Activated CD8-positive, alpha-beta T cell treated with anti-CD3 and anti-CD28 coated beads for 36 hours (primary cell): ENCODE measurements at regions not wholly inside any gene's neighbourhood (a gene's known extent, or its start where the extent isn't known, plus 50 kb on each side); places are given as distances from the start of the nearest gene placed in this dataset.

Experiments
- ATAC-seq: fragments of 200-7000 bp; cut with Tn5 transposase; one replicate; pipeline ENCODE4 v1.10.0; 2021; ENCODE audit warnings: mild to moderate bottlenecking, moderate library complexity
- CTCF ChIA-PET: fragments of 350-600 bp; sonication (Branson Sonifier 250); formaldehyde crosslinking; loops from one replicate; lab custom pipeline; 2021; ENCODE audit warnings: antibody characterized with exemption; lab: Charles Lee
- POLR2A ChIA-PET: fragments of 350-600 bp; sonication (Branson Sonifier 250); formaldehyde crosslinking; loops from one replicate; lab custom pipeline; 2021; ENCODE audit warnings: antibody characterized with exemption; lab: Charles Lee
- DNase-seq: peaks from one replicate; pipeline ENCODE4 v3.0.0-alpha.2; 2020
- H3K27ac Mint-ChIP-seq: one replicate; pipeline ENCODE4 v1.8.0; 2021; ENCODE audit warnings: mild to moderate bottlenecking, mixed read lengths
- H3K27me3 Mint-ChIP-seq: one replicate; pipeline ENCODE4 v1.8.0; 2021; ENCODE audit warnings: mixed read lengths
- H3K36me3 Mint-ChIP-seq: one replicate; pipeline ENCODE4 v1.8.0; 2021; ENCODE audit warnings: low read depth, mixed read lengths
- H3K4me1 Mint-ChIP-seq: one replicate; pipeline ENCODE4 v1.8.0; 2021; ENCODE audit warnings: low read depth, mixed read lengths
- H3K4me3 Mint-ChIP-seq: one replicate; pipeline ENCODE4 v1.8.0; 2021; ENCODE audit warnings: mild to moderate bottlenecking, moderate library complexity, mixed read lengths
- H3K9me3 Mint-ChIP-seq: one replicate; pipeline ENCODE4 v1.8.0; 2021; ENCODE audit warnings: mixed read lengths
- intact Hi-C: fragments of 100-400 bp; cut with micrococcal nuclease; formaldehyde crosslinking; loops from one replicate; pipeline ENCODE4 v1.10.0; 2022
- TF ChIP-seq, protein P1 (sequence below): fragments of 200-600 bp; IDR thresholded peaks from one replicate; pipeline ENCODE4 v1.8.0; 2022; ENCODE audit warnings: antibody characterized with exemption, mild to moderate bottlenecking

DNA sequence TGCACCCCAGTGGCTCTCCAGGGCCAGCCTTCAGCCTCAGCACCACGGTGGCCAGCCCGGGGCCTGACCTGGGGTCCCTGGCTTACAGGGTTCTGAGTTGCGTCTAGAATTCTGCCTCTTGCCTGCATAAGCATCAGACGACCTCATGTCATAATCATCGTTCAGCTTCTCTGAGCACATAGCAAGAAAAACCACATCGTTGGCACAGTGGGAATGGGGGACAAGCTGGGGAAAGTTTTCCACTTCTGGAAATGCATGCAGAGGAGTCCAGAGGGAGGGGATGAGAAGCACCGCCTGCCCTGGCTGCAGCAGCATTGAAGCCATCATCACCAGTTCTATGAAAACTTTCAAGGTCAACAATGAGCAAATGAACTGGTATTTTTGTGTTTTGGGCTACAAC, 441.0 kb upstream of the FRG1 start:
- Mint-ChIP-seq H3K27ac (no peak overlapping the region), H3K9me3 (peaks cover 3% of the 10 kb centered on the region), H3K4me1 (no peaks in the 10 kb centered on the region), H3K4me3 (no peak overlapping the region), H3K27me3 (no peaks in the 10 kb centered on the region), H3K36me3 (no peaks in the 10 kb centered on the region)
- ChIA-PET CTCF (no interaction called here), POLR2A (no interaction called here)
- no peak for ATAC-seq
- no peak for DNase-seq
- TF ChIP-seq, protein P1, sequence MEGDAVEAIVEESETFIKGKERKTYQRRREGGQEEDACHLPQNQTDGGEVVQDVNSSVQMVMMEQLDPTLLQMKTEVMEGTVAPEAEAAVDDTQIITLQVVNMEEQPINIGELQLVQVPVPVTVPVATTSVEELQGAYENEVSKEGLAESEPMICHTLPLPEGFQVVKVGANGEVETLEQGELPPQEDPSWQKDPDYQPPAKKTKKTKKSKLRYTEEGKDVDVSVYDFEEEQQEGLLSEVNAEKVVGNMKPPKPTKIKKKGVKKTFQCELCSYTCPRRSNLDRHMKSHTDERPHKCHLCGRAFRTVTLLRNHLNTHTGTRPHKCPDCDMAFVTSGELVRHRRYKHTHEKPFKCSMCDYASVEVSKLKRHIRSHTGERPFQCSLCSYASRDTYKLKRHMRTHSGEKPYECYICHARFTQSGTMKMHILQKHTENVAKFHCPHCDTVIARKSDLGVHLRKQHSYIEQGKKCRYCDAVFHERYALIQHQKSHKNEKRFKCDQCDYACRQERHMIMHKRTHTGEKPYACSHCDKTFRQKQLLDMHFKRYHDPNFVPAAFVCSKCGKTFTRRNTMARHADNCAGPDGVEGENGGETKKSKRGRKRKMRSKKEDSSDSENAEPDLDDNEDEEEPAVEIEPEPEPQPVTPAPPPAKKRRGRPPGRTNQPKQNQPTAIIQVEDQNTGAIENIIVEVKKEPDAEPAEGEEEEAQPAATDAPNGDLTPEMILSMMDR: no peak
- intact Hi-C loops: no loop called here

DNA sequence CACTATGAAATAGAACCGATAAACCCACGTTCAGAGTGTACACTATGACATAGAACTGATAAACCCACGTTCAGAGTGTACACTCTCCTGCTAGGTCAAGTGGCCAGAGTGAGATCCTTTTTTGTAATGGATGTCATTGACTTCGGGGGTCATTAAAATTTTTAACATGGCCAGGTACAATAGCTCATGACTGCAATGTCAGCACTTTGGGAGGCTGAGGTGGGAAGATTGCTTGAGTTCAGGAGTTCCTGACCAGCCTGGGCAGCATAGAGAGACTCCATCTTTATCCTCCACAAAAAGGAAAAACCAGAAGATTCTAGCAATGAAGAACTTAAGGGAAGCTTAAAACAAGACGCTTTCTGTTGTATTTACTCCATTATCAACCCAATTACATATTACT, 439.7 kb upstream of the FRG1 start:
- no peaks in the 10 kb centered on the region for H3K27me3 Mint-ChIP-seq
- H3K4me1 Mint-ChIP-seq: no peaks in the 10 kb centered on the region
- intact Hi-C loops: no loop called here
- H3K27ac Mint-ChIP-seq: no peak overlapping the region
- DNase-seq (no peak), ATAC-seq (no peak)
- TF ChIP-seq, protein P1: no peak
- POLR2A ChIA-PET: no interaction called here
- CTCF ChIA-PET: no interaction called here
- peaks cover 7% of the 10 kb centered on the region for H3K9me3 Mint-ChIP-seq
- no peak overlapping the region for H3K4me3 Mint-ChIP-seq
- H3K36me3 Mint-ChIP-seq: no peaks in the 10 kb centered on the region

DNA sequence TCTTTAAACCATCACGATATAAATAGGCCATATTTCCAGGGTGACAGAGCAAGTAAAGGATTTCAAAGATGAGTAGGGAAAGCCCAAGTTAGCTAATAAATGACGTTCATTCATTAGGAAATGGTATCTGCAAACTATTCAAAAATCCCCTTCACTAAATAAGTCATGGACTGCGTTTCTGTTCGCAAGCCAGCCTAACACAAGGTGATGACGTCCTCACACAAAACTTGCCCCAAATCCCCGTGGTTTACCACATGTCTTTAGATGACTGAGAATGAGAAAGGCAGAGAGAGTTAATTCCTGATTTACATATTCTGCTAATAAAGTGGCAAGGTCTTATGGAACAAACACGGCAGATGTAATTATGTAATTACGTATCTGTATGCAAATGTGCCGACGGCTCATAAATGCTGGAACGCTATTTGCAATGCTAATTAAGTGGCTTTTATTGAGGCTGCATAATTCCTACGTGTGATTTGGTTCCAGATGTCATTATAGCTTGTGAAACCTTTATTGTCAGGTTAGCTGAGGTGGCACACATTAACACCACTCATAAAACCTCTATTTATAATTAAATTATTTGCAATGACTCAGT, 437.7 kb upstream of the FRG1 start:
- Mint-ChIP-seq H3K4me1 (no peaks in the 10 kb centered on the region), H3K27ac (no peak overlapping the region), H3K36me3 (no peaks in the 10 kb centered on the region), H3K9me3 (peaks cover 9% of the 10 kb centered on the region), H3K27me3 (no peaks in the 10 kb centered on the region), H3K4me3 (no peak overlapping the region)
- ChIA-PET POLR2A (no interaction called here), CTCF (no interaction called here)
- intact Hi-C loops: no loop called here
- DNase-seq (no peak), ATAC-seq (no peak)
- TF ChIP-seq, protein P1: no peak

DNA sequence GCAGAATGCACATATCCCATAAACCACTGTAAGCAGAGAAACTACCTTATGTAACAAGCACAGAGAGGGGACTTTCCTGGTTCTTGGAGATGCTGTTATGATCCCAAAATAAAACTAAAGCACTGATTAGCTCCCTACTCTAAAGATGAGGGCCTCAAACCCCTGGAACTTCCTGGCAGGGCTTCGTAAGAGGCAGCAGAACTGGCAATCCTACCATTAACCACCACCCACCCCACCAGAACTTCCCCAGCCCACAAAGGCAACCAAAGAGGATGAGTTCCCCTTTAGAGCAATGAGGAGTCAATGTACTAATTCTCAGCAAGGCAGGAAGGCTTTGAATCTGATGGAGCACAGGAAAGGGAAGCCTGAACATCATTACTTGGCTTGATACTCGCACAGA, 436.5 kb upstream of the FRG1 start:
- Mint-ChIP-seq H3K9me3 (peaks cover 9% of the 10 kb centered on the region), H3K27me3 (no peaks in the 10 kb centered on the region)
- CTCF ChIA-PET: no interaction called here

DNA sequence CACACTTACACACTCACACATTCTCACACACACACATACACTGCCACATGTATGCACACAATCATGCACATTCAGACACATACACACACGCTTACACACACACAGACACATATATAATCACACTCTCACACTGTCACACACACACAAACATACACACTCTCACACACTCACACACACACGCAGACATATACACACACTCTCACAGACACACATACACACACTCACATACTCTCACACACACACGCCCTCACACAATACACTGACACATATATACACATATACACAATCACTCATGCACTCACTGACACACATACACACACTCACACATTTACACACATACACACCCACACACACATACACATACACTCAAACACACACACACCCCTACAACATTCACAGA, 435.3 kb upstream of the FRG1 start:
- TF ChIP-seq, protein P1: no peak
- Mint-ChIP-seq H3K9me3 (peaks cover 5% of the 10 kb centered on the region), H3K4me3 (no peak overlapping the region), H3K36me3 (no peaks in the 10 kb centered on the region), H3K27ac (no peak overlapping the region), H3K4me1 (no peaks in the 10 kb centered on the region), H3K27me3 (no peaks in the 10 kb centered on the region)
- intact Hi-C loops: no loop called here
- ChIA-PET POLR2A (no interaction called here), CTCF (no interaction called here)
- no peak for DNase-seq
- no peak for ATAC-seq

More for the DNA sequence above, 436.5 kb upstream of the FRG1 start:
- no peak for ATAC-seq
- POLR2A ChIA-PET: no interaction called here
- Mint-ChIP-seq H3K27ac (no peak overlapping the region), H3K36me3 (no peaks in the 10 kb centered on the region), H3K4me3 (no peak overlapping the region), H3K4me1 (no peaks in the 10 kb centered on the region)
- DNase-seq: no peak
- intact Hi-C loops: no loop called here
- TF ChIP-seq, protein P1: no peak
